GM23338 (cell line): ENCODE measurements at regions not wholly inside any gene's neighbourhood (a gene's known extent, or its start where the extent isn't known, plus 50 kb on each side); places are given as distances from the start of the nearest gene placed in this dataset.

Source experiments
- ATAC-seq: fragments of 200-7000 bp; cut with Tn5 transposase; 3 replicates; pipeline ENCODE4 v1.9.1; 2020
- DNase-seq: peaks from one replicate; pipeline ENCODE4 v3.0.0-alpha.2; 2015; ENCODE audit warnings: low spot score
- H2AFZ ChIP-seq: fragments of 200-600 bp; sonication (generic); 2 replicates; pipeline ENCODE4 v1.8.0; 2016; ENCODE audit warnings: antibody characterized with exemption, mild to moderate bottlenecking, moderate library complexity
- H3F3A ChIP-seq: fragments of 200-600 bp; sonication (generic); replicated peaks from 2 replicates; pipeline ENCODE4 v1.8.0; 2017; ENCODE audit warnings: antibody characterized with exemption, mixed run types, low read depth
- H3K27ac ChIP-seq: fragments of 200-600 bp; sonication (generic); 2 replicates; pipeline ENCODE4 v1.6.1; 2016; ENCODE audit warnings: low read depth
- H3K27me3 ChIP-seq: fragments of 200-600 bp; sonication (generic); 2 replicates; pipeline ENCODE4 v1.8.0; 2016; ENCODE audit warnings: mild to moderate bottlenecking, mixed run types, moderate library complexity; ENCODE audit not compliant: insufficient read depth
- H3K36me3 ChIP-seq: fragments of 200-600 bp; sonication (generic); 2 replicates; pipeline ENCODE4 v1.8.0; 2016; ENCODE audit warnings: mild to moderate bottlenecking; ENCODE audit not compliant: insufficient read depth
- H3K4me1 ChIP-seq: fragments of 200-600 bp; sonication (generic); 2 replicates; pipeline ENCODE4 v1.8.0; 2016; ENCODE audit warnings: mild to moderate bottlenecking, moderate library complexity; ENCODE audit not compliant: insufficient read depth
- H3K4me2 ChIP-seq: fragments of 200-600 bp; sonication (generic); 2 replicates; pipeline ENCODE4 v1.7.1; 2017; ENCODE audit warnings: mixed run types
- H3K4me3 ChIP-seq: fragments of 200-600 bp; sonication (generic); 2 replicates; pipeline ENCODE4 v1.6.1; 2016; ENCODE audit warnings: mixed run types
- H3K79me2 ChIP-seq: fragments of 200-600 bp; sonication (generic); replicated peaks from 2 replicates; pipeline ENCODE4 v1.8.0; 2017; ENCODE audit warnings: mild to moderate bottlenecking; ENCODE audit not compliant: insufficient read depth
- H3K9me2 ChIP-seq: fragments of 200-600 bp; sonication (generic); 2 replicates; pipeline ENCODE4 v1.8.0; 2017; ENCODE audit not compliant: insufficient read depth
- H4K20me1 ChIP-seq: fragments of 200-600 bp; sonication (generic); replicated peaks from 2 replicates; pipeline ENCODE4 v1.8.0; 2017; ENCODE audit warnings: mild to moderate bottlenecking; ENCODE audit not compliant: insufficient read depth
- H3K27ac Mint-ChIP-seq: 2 replicates; pipeline ENCODE4 v1.8.0; 2020; ENCODE audit warnings: inconsistent platforms, mild to moderate bottlenecking, moderate library complexity, mixed read lengths
- H3K27me3 Mint-ChIP-seq: 3 replicates; pipeline ENCODE4 v1.8.0; 2022; ENCODE audit warnings: low read depth, mild to moderate bottlenecking, moderate library complexity, mixed read lengths, inconsistent platforms; ENCODE audit not compliant: insufficient read depth, poor library complexity
- H3K36me3 Mint-ChIP-seq: 3 replicates; pipeline ENCODE4 v1.8.0; 2021; ENCODE audit warnings: low read depth, mild to moderate bottlenecking, inconsistent platforms, moderate library complexity, mixed read lengths
- H3K4me1 Mint-ChIP-seq: 3 replicates; pipeline ENCODE4 v1.8.0; 2020; ENCODE audit warnings: mild to moderate bottlenecking, inconsistent platforms, mixed read lengths
- H3K4me3 Mint-ChIP-seq: 3 replicates; pipeline ENCODE4 v1.8.0; 2021; ENCODE audit warnings: moderate library complexity, mild to moderate bottlenecking, inconsistent platforms, mixed read lengths
- H3K9me3 Mint-ChIP-seq: 3 replicates; pipeline ENCODE4 v1.8.0; 2020; ENCODE audit warnings: moderate library complexity, mild to moderate bottlenecking, inconsistent platforms, mixed read lengths
- CREB1 ChIP-seq: fragments of 250-450 bp; sonication (Bioruptor Pico); IDR thresholded peaks from 2 replicates; pipeline ENCODE4 v1.5.0; 2020; ENCODE audit warnings: low read depth, mild to moderate bottlenecking, moderate library complexity
- CTCF ChIP-seq, 2 experiments: fragments of 200-600 bp in 1 of 2; sonication (generic) in 1 of 2; conservative IDR thresholded peaks; 2 replicates each; pipeline versions ENCODE4 v1.5.1 to v1.6.1; 2016 to 2017; ENCODE audit warnings: antibody characterized with exemption in 2 of 2, low read depth in 2 of 2, mild to moderate bottlenecking in 2 of 2, moderate library complexity in 1 of 2
- EZH2 ChIP-seq: fragments of 200-600 bp; sonication (generic); IDR thresholded peaks from one replicate; pipeline ENCODE4 v1.8.0; 2017; ENCODE audit warnings: antibody characterized with exemption, mild to moderate bottlenecking, low read depth; ENCODE audit not compliant: unreplicated experiment
- JUNB ChIP-seq: IDR thresholded peaks from one replicate; pipeline ENCODE4 v1.6.1; 2016; ENCODE audit warnings: antibody characterized with exemption; ENCODE audit not compliant: unreplicated experiment
- POLR2AphosphoS5 ChIP-seq: IDR thresholded peaks from 2 replicates; pipeline ENCODE4 v1.6.1; 2016; ENCODE audit warnings: antibody characterized with exemption, low read depth
- STAT1 ChIP-seq: IDR thresholded peaks from one replicate; pipeline ENCODE4 v1.6.1; 2016; ENCODE audit warnings: antibody characterized with exemption; ENCODE audit not compliant: unreplicated experiment
- ZNF331 ChIP-seq: fragments of 250-450 bp; sonication (Bioruptor Pico); IDR thresholded peaks from 2 replicates; pipeline ENCODE4 v1.5.0; 2020; ENCODE audit warnings: low read depth, mild to moderate bottlenecking, moderate library complexity
- TF ChIP-seq, protein P1 (sequence below): IDR thresholded peaks from one replicate; pipeline ENCODE4 v1.6.1; 2018; ENCODE audit warnings: antibody characterized with exemption; ENCODE audit not compliant: unreplicated experiment

DNA sequence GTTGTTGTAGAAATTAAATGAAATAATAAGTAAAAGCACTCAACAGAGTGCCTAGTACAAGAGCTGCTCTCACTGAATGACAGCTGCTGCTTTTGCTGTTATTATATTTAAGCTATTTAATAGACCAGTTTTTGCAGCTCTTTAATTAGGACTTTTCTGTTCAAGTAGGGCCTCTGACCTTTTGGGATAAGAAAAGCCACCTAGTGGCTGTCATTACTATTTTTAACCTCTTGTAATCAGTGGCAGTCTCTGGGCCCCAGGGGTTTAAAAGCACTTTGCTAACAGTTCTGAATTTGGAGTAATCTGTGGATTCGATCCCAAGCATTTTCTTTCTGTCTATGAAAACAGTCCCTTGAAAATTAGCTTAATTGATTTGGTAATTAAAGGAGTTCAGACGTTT, 121.1 kb downstream of the NUDT12 start:
- no peaks in the 10 kb centered on the region for H4K20me1 ChIP-seq
- Mint-ChIP-seq H3K9me3 (no peaks in the 10 kb centered on the region), H3K4me1 (peaks cover 23% of the 10 kb centered on the region; the same call in 2 of the 3 replicates), H3K27ac (no peak overlapping the region), H3K27me3 (peaks cover 3% of the 10 kb centered on the region), H3K4me3 (no peak overlapping the region), H3K36me3 (no peaks in the 10 kb centered on the region)
- H3K27ac ChIP-seq: no peak overlapping the region
- no peaks in the 10 kb centered on the region for H3K27me3 ChIP-seq
- 0 out of 2 replicates have a peak, but pooled peaks cover 5% of the 10 kb centered on the region for H3K4me1 ChIP-seq
- H2AFZ ChIP-seq: no peak overlapping the region
- DNase-seq: peak; percentile 75
- no peak overlapping the region for H3K4me2 ChIP-seq
- H3K79me2 ChIP-seq: no peaks in the 10 kb centered on the region
- TF ChIP-seq CTCF (conservative IDR thresholded peaks at IDR 0.05; ENCODE audit: low read depth in 2 of 2) (peak; percentile 47 to 71), EZH2 (no peak), JUNB (no peak)
- no peaks in the 10 kb centered on the region for H3F3A ChIP-seq
- H3K4me3 ChIP-seq: no peak overlapping the region
- ATAC-seq: peak; percentile 82
- no peaks in the 10 kb centered on the region for H3K9me2 ChIP-seq
- no peaks in the 10 kb centered on the region for H3K36me3 ChIP-seq

GRCh38 chr5:103439007-103439406, 123.6 kb downstream of the NUDT12 start:
- H3K4me2 ChIP-seq: no peak overlapping the region
- H4K20me1 ChIP-seq: no peaks in the 10 kb centered on the region
- H3K27ac Mint-ChIP-seq: no peak overlapping the region
- no peaks in the 10 kb centered on the region for H3F3A ChIP-seq
- no peaks in the 10 kb centered on the region for H3K36me3 Mint-ChIP-seq
- H3K4me1 ChIP-seq: no peaks in the 10 kb centered on the region
- peaks cover 1% of the 10 kb centered on the region for H3K27me3 Mint-ChIP-seq
- no peak overlapping the region for H3K4me3 ChIP-seq
- H3K79me2 ChIP-seq: no peaks in the 10 kb centered on the region
- ATAC-seq: no peak
- H3K4me1 Mint-ChIP-seq: peaks cover 5% of the 10 kb centered on the region; the same call in 2 of the 3 replicates
- H3K4me3 Mint-ChIP-seq: no peak overlapping the region
- no peak overlapping the region for H3K27ac ChIP-seq
- no peak overlapping the region for H2AFZ ChIP-seq
- H3K9me3 Mint-ChIP-seq: no peaks in the 10 kb centered on the region
- H3K36me3 ChIP-seq: no peaks in the 10 kb centered on the region
- no peak for DNase-seq
- H3K9me2 ChIP-seq: no peaks in the 10 kb centered on the region
- no peaks in the 10 kb centered on the region for H3K27me3 ChIP-seq
- no peak for TF ChIP-seq STAT1
- TF ChIP-seq CREB1 (CRISPR knock-in tag): no peak
- TF ChIP-seq POLR2AphosphoS5: no peak
- no peak for TF ChIP-seq JUNB
- TF ChIP-seq, protein P1, sequence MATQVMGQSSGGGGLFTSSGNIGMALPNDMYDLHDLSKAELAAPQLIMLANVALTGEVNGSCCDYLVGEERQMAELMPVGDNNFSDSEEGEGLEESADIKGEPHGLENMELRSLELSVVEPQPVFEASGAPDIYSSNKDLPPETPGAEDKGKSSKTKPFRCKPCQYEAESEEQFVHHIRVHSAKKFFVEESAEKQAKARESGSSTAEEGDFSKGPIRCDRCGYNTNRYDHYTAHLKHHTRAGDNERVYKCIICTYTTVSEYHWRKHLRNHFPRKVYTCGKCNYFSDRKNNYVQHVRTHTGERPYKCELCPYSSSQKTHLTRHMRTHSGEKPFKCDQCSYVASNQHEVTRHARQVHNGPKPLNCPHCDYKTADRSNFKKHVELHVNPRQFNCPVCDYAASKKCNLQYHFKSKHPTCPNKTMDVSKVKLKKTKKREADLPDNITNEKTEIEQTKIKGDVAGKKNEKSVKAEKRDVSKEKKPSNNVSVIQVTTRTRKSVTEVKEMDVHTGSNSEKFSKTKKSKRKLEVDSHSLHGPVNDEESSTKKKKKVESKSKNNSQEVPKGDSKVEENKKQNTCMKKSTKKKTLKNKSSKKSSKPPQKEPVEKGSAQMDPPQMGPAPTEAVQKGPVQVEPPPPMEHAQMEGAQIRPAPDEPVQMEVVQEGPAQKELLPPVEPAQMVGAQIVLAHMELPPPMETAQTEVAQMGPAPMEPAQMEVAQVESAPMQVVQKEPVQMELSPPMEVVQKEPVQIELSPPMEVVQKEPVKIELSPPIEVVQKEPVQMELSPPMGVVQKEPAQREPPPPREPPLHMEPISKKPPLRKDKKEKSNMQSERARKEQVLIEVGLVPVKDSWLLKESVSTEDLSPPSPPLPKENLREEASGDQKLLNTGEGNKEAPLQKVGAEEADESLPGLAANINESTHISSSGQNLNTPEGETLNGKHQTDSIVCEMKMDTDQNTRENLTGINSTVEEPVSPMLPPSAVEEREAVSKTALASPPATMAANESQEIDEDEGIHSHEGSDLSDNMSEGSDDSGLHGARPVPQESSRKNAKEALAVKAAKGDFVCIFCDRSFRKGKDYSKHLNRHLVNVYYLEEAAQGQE: no peak
- TF ChIP-seq CTCF (conservative IDR thresholded peaks at IDR 0.05; ENCODE audit: low read depth in 2 of 2): no peak
- no peak for TF ChIP-seq ZNF331
